Sigmoid colon (tissue), 6 donors: ENCODE measurements at regions not wholly inside any gene's neighbourhood (a gene's known extent, or its start where the extent isn't known, plus 50 kb on each side); places are given as distances from the start of the nearest gene placed in this dataset.
"Not testable (repeated sequence)": the region's sequence is repeated elsewhere in the genome, so short reads cannot be mapped to it uniquely, and the experiment has no call there.

Experiments used
- DNase-seq: peaks from one replicate; pipeline ENCODE4 v3.0.0-alpha.2; 2019
- H3K27ac ChIP-seq, 4 donors: fragments of 200-600 bp; sonication (generic); one replicate each; pipeline ENCODE4 v1.5.1; 2016 to 2019; ENCODE audit warnings: mild to moderate bottlenecking in 1 of 4
- H3K27me3 ChIP-seq, 3 donors: fragments of 200-600 bp; sonication (generic); one replicate each; pipeline ENCODE4 v1.5.1; 2019; ENCODE audit warnings: mild to moderate bottlenecking in 1 of 3
- H3K36me3 ChIP-seq, 4 donors: fragments of 200-600 bp; sonication (generic); one replicate each; pipeline ENCODE4 v1.5.1; 2016 to 2019
- H3K4me1 ChIP-seq, 4 donors: fragments of 200-600 bp; sonication (generic); one replicate each; pipeline ENCODE4 v1.5.1; 2017 to 2019
- H3K4me3 ChIP-seq, 4 donors: fragments of 200-600 bp; sonication (generic); one replicate each; pipeline ENCODE4 v1.5.1; 2017 to 2019; ENCODE audit warnings: mild to moderate bottlenecking in 2 of 4, moderate library complexity in 1 of 4
- H3K9me3 ChIP-seq, 4 donors: fragments of 200-600 bp in 3 of 4; sonication (generic) in 3 of 4; one replicate each; pipeline versions ENCODE4 v1.5.1 to v1.6.1; 2013 to 2019
- CTCF ChIP-seq, 4 experiments: fragments of 450-650 bp in 3 of 4; fragments of 200-600 bp in 1 of 4; IDR thresholded peaks; one replicate each; pipeline ENCODE4 v1.5.1; 2016 to 2019; ENCODE audit warnings: antibody characterized with exemption in 4 of 4, mild to moderate bottlenecking in 3 of 4, moderate library complexity in 2 of 4
- EP300 ChIP-seq, 4 donors: sonication (generic); formaldehyde crosslinking; IDR thresholded peaks; one replicate each; pipeline ENCODE4 v1.6.1; 2017; ENCODE audit warnings: antibody characterized with exemption in 4 of 4
- POLR2A ChIP-seq, 2 donors: fragments of 450-650 bp; IDR thresholded peaks; one replicate each; pipeline ENCODE4 v1.6.1; 2016; ENCODE audit warnings: antibody characterized with exemption in 2 of 2, mild to moderate bottlenecking in 2 of 2, moderate library complexity in 2 of 2
- POLR2AphosphoS5 ChIP-seq, 4 donors: sonication (generic); formaldehyde crosslinking; IDR thresholded peaks; one replicate each; pipeline ENCODE4 v1.6.1; 2017; ENCODE audit warnings: antibody characterized with exemption in 4 of 4
- WGBS, 2 donors: extraction: QIAGEN DNeasy Blood & Tissue Kit; methylation state at CpG; one replicate each; pipeline ENCODE4 v1.1.7; 2013; 5-methylcytosine and 5-hydroxymethylcytosine counted together
- intact Hi-C: fragments of 100-400 bp; cut with DNase I; formaldehyde crosslinking; loops from one replicate; pipeline ENCODE4 v1.15.1; 2023
- donor health status: healthy with polysubstance abuse.
- donor health status: healthy.

- Histone ChIP-seq H3K9me3 (no peaks in the 10 kb centered on the region), H3K4me1 (peaks cover 0 to 26% (median 20%) of the 10 kb centered on the region in 4 donors), H3K27ac (no peak overlapping the region), H3K4me3 (no peak overlapping the region), H3K36me3 (no peaks in the 10 kb centered on the region), H3K27me3 (no peaks in the 10 kb centered on the region)
- intact Hi-C loops = no loop called here
- no peak for DNase-seq
- TF ChIP-seq CTCF (IDR thresholded peaks at IDR 0.05) = no peak
- no peak for TF ChIP-seq POLR2AphosphoS5 (IDR thresholded peaks at IDR 0.05)
- 92 to 96% methylated on average over 10 of the region's 10 CpGs for WGBS, 2 donors
Measured at GRCh38 chr15:39000008-39000734, 435.6 kb upstream of the RASGRP1 start.

DNA sequence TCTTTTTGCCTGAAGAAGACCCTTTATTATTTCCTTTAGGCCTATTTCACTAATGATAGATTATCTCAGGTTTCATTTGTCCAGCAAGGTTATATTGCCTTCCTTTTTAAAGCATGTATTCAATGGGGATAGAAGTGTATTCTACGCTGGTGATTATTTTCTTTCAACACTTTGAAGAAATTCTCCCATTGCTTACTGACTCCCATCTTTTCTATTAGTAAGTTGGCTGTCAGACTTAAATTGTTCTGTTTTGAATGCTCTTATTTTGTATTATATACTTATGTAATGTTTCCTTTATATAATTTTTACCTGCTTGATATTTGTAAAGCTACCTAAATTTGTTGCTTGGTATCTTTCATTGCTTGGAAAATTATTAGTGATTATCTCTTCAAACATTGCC is 445.1 kb upstream of the RASGRP1 start:
- DNase-seq = no peak
- no peaks in the 10 kb centered on the region for H3K27me3 ChIP-seq
- no peak overlapping the region for H3K27ac ChIP-seq
- 88 to 92% methylated on average over 1 of the region's 1 CpG for WGBS, 2 donors
- TF ChIP-seq POLR2AphosphoS5 (IDR thresholded peaks at IDR 0.05) = no peak
- no peak for TF ChIP-seq EP300 (IDR thresholded peaks at IDR 0.05)
- TF ChIP-seq CTCF (IDR thresholded peaks at IDR 0.05) = no peak
- TF ChIP-seq POLR2A (IDR thresholded peaks at IDR 0.05) = no peak
- no peak overlapping the region for H3K4me3 ChIP-seq
- intact Hi-C loops = no loop called here
- H3K36me3 ChIP-seq = no peaks in the 10 kb centered on the region
- H3K9me3 ChIP-seq = peaks cover 0 to 3% (median 1%) of the 10 kb centered on the region in 4 donors
- H3K4me1 ChIP-seq = no peaks in the 10 kb centered on the region

DNA sequence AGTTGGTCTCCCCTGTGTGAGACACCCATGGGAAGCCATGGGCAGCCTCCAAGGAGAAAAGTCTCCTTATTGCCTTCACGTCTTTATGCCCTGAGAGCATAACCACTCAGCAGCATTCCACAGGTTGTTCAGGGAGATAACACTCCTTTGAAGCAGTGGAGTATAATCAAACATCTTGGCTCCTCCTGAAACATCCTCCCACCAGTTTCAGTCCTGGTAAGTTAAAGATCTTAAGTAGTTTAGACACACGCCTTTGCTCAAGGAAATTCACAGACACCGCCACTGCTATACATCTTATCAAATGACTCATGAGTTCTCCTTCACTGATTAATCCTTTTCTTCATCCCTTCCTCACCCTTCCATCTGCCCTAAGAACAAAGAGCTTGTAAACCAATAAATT is 446.5 kb upstream of the RASGRP1 start:
- 59 to 87% methylated on average over 3 of the region's 3 CpGs for WGBS, 2 donors
- intact Hi-C loops, H3K4me3 ChIP-seq, H3K4me1 ChIP-seq, DNase-seq, H3K36me3 ChIP-seq, H3K27me3 ChIP-seq, H3K9me3 ChIP-seq, H3K27ac ChIP-seq: not testable (repeated sequence)

DNA sequence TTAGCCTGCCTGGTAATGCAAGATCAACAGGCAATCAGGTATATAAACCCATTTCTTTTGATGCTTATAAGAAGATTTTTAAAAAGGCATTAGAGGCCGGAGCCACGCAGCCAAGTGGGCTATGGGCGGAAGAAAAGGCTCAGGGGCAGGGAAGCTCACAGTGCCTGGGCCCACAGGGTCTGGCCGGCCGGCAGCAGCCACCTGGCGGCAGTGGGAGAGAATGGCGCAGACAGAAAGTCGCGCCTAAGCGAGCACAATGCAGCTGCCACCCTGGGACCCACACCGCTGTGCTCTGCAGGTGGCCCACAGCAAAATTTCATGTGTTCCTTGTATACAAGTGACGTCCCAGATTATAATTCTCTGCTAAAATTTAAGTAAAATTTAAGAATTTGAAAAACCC is 448.6 kb upstream of the RASGRP1 start:
- TF ChIP-seq POLR2A (IDR thresholded peaks at IDR 0.05) = no peak
- no peak for TF ChIP-seq CTCF (IDR thresholded peaks at IDR 0.05)
- no peak for TF ChIP-seq EP300 (IDR thresholded peaks at IDR 0.05)
- no peak for TF ChIP-seq POLR2AphosphoS5 (IDR thresholded peaks at IDR 0.05)
- no peak for DNase-seq
- intact Hi-C loops = no loop called here

DNA sequence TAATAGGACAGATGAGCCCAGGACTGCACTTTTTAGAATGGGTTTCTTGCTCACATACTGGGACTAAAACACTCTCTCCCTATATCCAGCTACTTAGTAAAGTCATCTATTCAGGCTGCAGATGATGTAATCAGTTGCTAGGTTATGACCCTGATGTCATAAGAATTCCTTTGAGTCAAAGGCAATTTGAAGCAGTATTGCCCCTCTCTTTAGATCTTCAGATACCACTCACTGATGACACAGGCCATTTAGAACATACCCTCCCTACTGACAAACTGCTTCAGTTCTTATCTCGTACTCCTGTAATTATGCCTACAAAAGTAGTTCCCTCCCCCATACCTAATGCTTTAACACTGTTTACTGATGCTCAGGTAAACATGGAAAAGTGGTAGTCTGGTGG is 450.1 kb upstream of the RASGRP1 start:
- Histone ChIP-seq H3K9me3 (peaks cover 0 to 3% (median under 1%) of the 10 kb centered on the region in 4 donors), H3K36me3 (no peaks in the 10 kb centered on the region), H3K27me3 (no peaks in the 10 kb centered on the region), H3K4me3 (no peak overlapping the region), H3K27ac (no peak overlapping the region), H3K4me1 (no peaks in the 10 kb centered on the region)
- 0 to 33% methylated on average over 1 of the region's 1 CpG for WGBS, 2 donors
- TF ChIP-seq EP300 (IDR thresholded peaks at IDR 0.05) = no peak
- TF ChIP-seq POLR2AphosphoS5 (IDR thresholded peaks at IDR 0.05) = no peak
- TF ChIP-seq CTCF (IDR thresholded peaks at IDR 0.05) = no peak
- TF ChIP-seq POLR2A (IDR thresholded peaks at IDR 0.05) = no peak
- no peak for DNase-seq
- intact Hi-C loops = no loop called here

More for the DNA sequence above, 448.6 kb upstream of the RASGRP1 start:
- WGBS, 2 donors = 78 to 91% methylated on average over 12 of the region's 12 CpGs
- Histone ChIP-seq H3K9me3 (peaks cover 0 to 3% (median 1%) of the 10 kb centered on the region in 4 donors), H3K27ac (no peak overlapping the region), H3K4me1 (no peaks in the 10 kb centered on the region), H3K4me3 (no peak overlapping the region), H3K36me3 (no peaks in the 10 kb centered on the region), H3K27me3 (no peaks in the 10 kb centered on the region)
